HG02798 (cell line): ENCODE measurements at regions not wholly inside any gene's neighbourhood (a gene's known extent, or its start where the extent isn't known, plus 50 kb on each side); places are given as distances from the start of the nearest gene placed in this dataset.

Experiments
- ATAC-seq: cut with Tn5 transposase; IDR thresholded peaks from one replicate; pipeline ENCODE4 v1.9.1; 2021; ENCODE audit warnings: mild to moderate bottlenecking; ENCODE audit not compliant: unreplicated experiment, poor library complexity

GRCh38 chr16:5354645-5355044 is 257.1 kb upstream of the EEF2KMT start:
- ATAC-seq: no peak

GRCh38 chr16:5349670-5350517 is 252.3 kb upstream of the EEF2KMT start:
- ATAC-seq: no peak

DNA sequence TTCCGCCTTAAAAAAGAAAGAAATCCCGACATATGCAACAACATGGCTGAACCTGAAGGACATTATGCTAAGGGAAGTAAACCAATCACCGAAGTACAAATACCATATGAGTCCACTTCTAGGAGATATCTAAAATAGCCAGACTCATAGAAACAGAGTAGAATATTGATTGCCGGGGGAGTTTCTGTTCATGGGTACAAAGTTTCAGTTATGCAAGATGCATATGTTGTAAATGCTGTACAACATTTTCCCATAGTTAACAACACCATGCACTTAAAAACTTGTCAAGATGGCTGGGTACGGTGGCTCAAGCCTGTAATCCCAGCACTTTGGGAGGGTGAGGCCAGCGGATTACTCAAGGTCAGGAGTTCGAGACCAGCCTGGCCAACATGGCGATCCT is 251.5 kb upstream of the EEF2KMT start:
- no peak for ATAC-seq

- no peak for ATAC-seq
These were observed 250.0 kb upstream of the EEF2KMT start for GRCh38 chr16:5347561-5347960.

GRCh38 chr16:5336941-5337340 is 239.3 kb upstream of the EEF2KMT start:
- ATAC-seq: no peak

DNA sequence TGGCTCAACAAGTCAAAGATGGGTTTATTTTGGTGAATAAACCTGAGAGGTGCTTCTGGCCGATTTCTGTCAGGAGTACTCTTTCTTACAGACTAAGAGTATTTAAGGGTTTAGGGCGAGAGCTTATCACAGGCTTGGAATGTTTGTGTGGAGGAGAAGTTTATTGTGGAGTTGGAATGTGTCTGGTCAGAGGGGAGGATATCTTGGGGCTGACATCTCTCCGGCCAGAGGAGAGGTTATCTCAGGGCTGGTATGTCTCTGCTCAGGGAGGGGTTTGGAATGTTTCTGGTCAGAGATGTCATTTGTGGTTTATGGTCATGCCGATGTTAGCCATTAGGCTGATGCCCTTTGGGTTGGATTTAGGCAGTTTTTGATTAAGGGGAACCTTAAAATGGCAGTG is 236.4 kb upstream of the EEF2KMT start:
- ATAC-seq: no peak

DNA sequence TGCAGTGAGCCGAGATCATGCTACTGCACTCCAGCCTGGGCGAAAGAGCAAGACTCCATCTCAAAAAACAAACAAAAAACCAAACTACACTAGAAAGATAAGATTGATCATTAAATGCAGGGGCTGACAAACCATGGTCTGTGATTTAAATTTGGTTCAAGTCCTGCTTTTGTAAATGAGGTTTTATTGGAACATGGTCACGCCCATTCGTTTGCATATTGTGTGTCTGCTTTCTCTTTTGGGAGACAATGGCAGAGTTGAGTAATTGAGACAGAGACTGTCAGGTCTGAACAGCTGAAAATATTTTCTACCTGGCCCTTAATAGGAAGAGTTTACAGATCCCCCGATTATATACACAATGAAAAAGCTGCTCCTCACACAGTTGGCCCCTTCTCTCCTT is 235.5 kb upstream of the EEF2KMT start:
- ATAC-seq: no peak

DNA sequence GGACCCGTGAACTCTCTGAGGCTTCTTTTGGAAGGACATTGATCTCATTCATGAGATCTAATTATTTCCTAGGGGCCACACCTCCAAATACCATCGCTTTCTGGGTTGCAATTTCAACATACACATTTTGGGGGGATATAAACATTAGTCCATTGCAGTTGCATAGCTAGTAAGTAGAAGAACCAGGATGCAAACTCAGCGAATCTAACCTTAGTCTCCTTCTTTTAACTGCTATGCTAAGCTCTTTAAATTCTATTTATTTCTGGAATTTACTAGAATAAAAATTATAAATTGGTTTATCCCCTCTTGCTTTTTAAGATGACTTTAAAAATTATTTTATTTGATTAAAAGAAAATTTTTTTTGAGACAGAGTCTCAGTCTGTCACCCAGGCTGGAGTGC is 232.5 kb upstream of the EEF2KMT start:
- ATAC-seq: no peak

DNA sequence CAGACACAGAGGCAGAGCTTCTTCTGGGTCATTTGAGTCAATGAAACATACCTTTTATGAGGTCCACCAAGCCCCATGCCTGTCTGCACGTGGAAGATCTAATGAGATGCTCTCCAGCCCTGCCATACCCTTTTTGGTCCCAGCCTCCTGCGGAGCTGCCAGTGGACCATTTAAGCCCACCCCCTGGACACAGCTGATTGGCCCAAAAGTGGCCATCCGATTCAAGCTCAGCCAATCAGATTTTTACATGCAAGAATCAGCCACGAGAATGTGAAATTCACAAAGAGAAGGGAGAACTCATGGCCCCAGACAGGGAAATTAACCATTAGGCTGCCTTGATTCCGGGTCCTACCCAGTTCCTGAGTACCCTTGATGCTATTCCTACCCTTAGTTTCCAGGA is 231.0 kb upstream of the EEF2KMT start:
- no peak for ATAC-seq

- ATAC-seq: no peak
These were observed 228.8 kb upstream of the EEF2KMT start for GRCh38 chr16:5326395-5326794.

DNA sequence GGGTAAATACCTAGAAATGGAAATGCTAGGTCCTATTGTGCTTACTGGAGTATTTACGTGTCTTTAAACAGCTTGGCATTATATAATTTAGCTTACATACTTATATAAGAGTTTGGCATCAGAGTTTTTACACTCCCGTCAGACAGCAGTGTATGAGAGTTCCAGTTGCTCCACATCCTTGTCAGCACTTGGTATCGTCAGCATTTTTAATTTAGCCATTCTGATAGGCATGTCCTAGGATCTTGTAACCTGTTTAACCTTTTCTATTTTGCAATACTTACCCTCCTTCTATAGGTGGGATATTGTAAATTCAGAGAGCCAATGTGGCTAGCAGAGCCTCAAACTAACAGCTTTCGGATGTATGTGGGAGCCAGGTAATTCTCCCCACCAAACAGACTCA is 228.3 kb upstream of the EEF2KMT start:
- no peak for ATAC-seq

GRCh38 chr16:5323284-5324141 is 225.9 kb upstream of the EEF2KMT start:
- ATAC-seq: no peak

- no peak for ATAC-seq
These were observed 224.3 kb upstream of the EEF2KMT start for GRCh38 chr16:5321930-5322329.

GRCh38 chr16:5319799-5320198 is 222.2 kb upstream of the EEF2KMT start:
- ATAC-seq: no peak

DNA sequence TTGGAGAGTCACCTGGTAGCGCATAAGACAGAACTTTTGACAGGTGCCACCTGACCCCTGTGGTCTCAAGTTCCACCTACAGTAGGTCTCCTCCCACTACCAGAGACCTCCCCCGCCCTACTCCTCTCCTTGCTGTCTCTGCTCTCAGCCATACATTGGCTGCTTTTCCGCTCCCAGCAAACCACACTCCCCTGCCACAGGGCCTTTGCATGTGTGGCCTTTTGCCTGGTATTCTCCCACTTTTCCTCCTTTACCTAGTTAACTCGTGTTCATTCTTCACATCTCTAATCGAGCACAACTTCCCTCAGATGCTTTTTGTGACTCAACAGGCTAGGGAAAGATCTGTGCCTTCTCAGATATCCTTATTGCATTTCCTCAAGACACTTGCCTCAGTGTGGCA is 218.3 kb upstream of the EEF2KMT start:
- ATAC-seq: no peak

DNA sequence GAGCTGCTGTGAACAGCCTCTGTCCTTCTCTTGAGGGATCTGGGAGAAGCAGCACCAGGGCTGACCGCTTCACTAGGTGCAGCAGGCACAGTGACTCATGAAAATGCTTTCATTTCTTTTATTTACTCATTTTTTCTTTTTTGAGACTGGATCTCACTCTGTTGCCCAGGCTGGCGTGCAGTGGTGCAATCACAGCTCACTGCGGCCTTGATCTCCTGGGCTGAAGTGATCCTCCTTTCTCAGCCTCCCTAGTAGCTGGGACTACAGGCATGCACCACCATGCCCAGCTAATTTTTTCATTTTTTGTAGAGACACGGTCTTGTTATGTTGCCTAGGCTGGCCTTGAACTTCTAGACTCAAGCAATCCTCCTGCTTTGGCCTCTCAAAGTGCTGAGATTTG is 216.8 kb upstream of the EEF2KMT start:
- no peak for ATAC-seq

- ATAC-seq: no peak
These were observed 212.5 kb upstream of the EEF2KMT start for GRCh38 chr16:5309946-5310611.

DNA sequence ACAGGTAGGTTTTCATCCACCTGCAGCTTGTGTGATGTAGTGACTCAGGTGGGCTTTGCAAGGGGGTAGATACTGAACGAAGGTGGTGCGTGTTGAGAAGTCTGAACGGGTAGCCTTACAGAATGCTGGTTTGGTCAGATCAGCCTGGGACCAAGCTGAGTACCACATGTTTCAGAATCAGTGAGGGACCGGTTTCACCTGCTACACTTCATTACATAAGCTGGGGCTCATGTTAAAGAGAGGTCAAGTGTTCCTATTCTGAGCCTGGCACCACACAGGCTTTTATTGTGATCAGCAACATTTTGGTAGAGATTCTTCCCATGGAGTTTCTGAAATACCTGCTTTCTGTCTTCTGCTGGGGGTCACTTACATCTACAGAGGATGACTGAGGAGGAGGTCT is 207.4 kb upstream of the EEF2KMT start:
- no peak for ATAC-seq

DNA sequence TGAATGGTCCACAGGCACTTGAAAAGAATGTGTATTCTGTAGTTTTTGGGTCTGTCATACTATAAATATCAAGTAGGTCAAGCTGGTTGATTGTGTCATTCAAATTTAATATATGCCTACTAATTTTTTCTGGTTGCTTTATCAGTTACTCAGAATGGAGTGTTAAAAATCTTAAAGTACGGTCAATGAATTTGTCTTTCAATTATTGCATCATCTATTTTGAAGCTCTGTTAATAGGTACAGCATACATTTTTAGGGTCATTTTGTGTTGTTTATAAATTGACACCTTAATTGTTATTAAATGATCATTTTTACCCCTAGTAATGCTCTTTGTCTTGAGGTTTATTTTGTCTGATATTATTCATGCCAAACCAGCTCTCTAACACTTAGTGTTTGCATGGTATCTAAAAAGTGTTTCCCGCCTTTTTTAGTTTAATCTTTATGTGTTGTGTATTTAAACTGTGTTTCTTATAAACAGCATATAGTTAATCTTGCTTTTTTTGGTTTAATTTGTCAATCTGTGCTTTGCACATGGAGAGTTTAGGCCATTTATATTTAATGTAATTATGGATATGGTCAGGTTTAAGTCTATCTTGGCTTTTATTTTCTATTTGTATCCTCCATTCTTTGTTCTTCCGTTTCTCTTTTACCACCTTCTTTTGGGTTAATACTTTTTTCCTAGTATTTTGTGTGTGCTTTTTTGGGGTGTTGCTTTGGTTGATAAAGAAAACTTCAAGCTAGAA is 204.9 kb upstream of the EEF2KMT start:
- ATAC-seq: no peak

DNA sequence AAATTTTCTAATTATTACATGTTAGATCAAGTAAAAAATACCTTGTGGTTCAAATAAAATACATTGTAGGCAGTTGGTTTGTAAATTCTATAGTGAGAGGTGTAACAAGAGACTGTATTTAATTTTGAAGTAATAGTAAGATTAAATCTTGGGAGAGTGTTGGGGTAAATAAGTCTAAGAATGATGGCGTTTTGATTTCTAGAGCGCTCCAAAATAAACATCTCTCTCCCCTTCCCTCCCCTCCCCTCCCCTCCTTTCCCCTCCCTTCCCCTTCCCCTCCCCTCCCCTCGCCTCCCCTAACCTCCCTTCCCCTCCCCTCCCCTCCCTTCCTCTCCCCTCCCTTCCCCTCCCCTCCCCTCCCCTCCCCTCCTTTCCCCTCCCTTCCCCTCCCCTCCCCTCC is 200.6 kb upstream of the EEF2KMT start:
- ATAC-seq: no peak
